Suprapubic skin (tissue), 4 donors: ENCODE measurements at regions not wholly inside any gene's neighbourhood (a gene's known extent, or its start where the extent isn't known, plus 50 kb on each side); places are given as distances from the start of the nearest gene placed in this dataset.

ENCODE experiments used
- DNase-seq, 2 donors: peaks; one replicate each; pipeline ENCODE4 v3.0.0-alpha.2; 2019; ENCODE audit warnings: low spot score in 2 of 2
- H3K27ac ChIP-seq: fragments of 200-600 bp; sonication (generic); one replicate; pipeline ENCODE4 v1.5.1; 2019
- H3K27me3 ChIP-seq: fragments of 200-600 bp; sonication (generic); one replicate; pipeline ENCODE4 v1.5.1; 2019
- H3K36me3 ChIP-seq: fragments of 200-600 bp; sonication (generic); one replicate; pipeline ENCODE4 v1.5.1; 2019
- H3K4me1 ChIP-seq: fragments of 200-600 bp; sonication (generic); one replicate; pipeline ENCODE4 v1.5.1; 2019
- H3K4me3 ChIP-seq: fragments of 200-600 bp; sonication (generic); one replicate; pipeline ENCODE4 v1.5.1; 2019; ENCODE audit warnings: mild to moderate bottlenecking
- H3K9me3 ChIP-seq: fragments of 200-600 bp; sonication (generic); one replicate; pipeline ENCODE4 v1.5.1; 2019
- CTCF ChIP-seq, 2 donors: fragments of 200-600 bp in 1 of 2; fragments of 450-650 bp in 1 of 2; sonication (generic) in 1 of 2; IDR thresholded peaks; one replicate each; pipeline ENCODE4 v1.5.1; 2016 to 2019; ENCODE audit warnings: antibody characterized with exemption in 2 of 2, mild to moderate bottlenecking in 1 of 2, moderate library complexity in 1 of 2
- EP300 ChIP-seq: sonication (generic); formaldehyde crosslinking; IDR thresholded peaks from one replicate; pipeline ENCODE4 v1.6.1; 2017; ENCODE audit warnings: antibody characterized with exemption
- POLR2A ChIP-seq, 2 donors: fragments of 450-650 bp; IDR thresholded peaks; one replicate each; pipeline ENCODE4 v1.6.1; 2017; ENCODE audit warnings: antibody characterized with exemption in 2 of 2, mild to moderate bottlenecking in 2 of 2, moderate library complexity in 2 of 2
- POLR2AphosphoS5 ChIP-seq, 3 donors: sonication (generic); formaldehyde crosslinking; IDR thresholded peaks; one replicate each; pipeline ENCODE4 v1.6.1; 2017; ENCODE audit warnings: antibody characterized with exemption in 3 of 3
- WGBS: methylation state at CpG from one replicate; pipeline ENCODE4 v1.1.5; 2018; 5-methylcytosine and 5-hydroxymethylcytosine counted together

DNA sequence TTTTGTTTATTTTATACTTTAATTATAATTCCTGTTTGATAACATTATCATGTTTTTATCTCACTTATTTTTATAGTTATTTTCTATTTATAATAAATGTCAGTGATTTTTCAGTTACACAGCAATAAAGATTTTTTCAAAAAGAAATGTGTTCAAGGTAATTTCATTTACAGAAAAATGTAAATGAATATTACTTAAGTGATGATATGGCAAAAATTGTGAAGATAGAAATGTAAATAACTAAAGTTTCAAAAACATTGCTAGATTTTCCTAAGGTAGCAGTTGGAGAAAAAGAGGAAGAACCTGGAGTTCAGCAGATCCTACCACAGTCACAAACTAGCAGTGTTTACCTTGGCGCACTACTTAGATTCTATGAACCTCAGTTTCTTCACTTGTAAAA is 202.6 kb downstream of the RFPL4B start:
- no peak overlapping the region for H3K27ac ChIP-seq
- WGBS: 100% methylated on average over 1 of the region's 1 CpG
- no peak overlapping the region for H3K4me3 ChIP-seq
- TF ChIP-seq POLR2AphosphoS5 (IDR thresholded peaks at IDR 0.05) (no peak), CTCF (IDR thresholded peaks at IDR 0.05) (no peak), POLR2A (IDR thresholded peaks at IDR 0.05) (no peak), EP300 (no peak)
- DNase-seq: no peak
- no peaks in the 10 kb centered on the region for H3K4me1 ChIP-seq
- H3K36me3 ChIP-seq: no peaks in the 10 kb centered on the region
- H3K9me3 ChIP-seq: peaks cover 6% of the 10 kb centered on the region
- H3K27me3 ChIP-seq: no peaks in the 10 kb centered on the region

- no peaks in the 10 kb centered on the region for H3K9me3 ChIP-seq
- H3K4me3 ChIP-seq: no peak overlapping the region
- TF ChIP-seq POLR2AphosphoS5 (IDR thresholded peaks at IDR 0.05): no peak
- no peak for TF ChIP-seq POLR2A (IDR thresholded peaks at IDR 0.05)
- TF ChIP-seq CTCF (IDR thresholded peaks at IDR 0.05): no peak
- TF ChIP-seq EP300: no peak
- H3K27me3 ChIP-seq: no peaks in the 10 kb centered on the region
- no peak overlapping the region for H3K27ac ChIP-seq
- H3K36me3 ChIP-seq: no peaks in the 10 kb centered on the region
- H3K4me1 ChIP-seq: no peaks in the 10 kb centered on the region
- no peak for DNase-seq
Observed at GRCh38 chr6:112557435-112557834, 210.3 kb downstream of the RFPL4B start.

DNA sequence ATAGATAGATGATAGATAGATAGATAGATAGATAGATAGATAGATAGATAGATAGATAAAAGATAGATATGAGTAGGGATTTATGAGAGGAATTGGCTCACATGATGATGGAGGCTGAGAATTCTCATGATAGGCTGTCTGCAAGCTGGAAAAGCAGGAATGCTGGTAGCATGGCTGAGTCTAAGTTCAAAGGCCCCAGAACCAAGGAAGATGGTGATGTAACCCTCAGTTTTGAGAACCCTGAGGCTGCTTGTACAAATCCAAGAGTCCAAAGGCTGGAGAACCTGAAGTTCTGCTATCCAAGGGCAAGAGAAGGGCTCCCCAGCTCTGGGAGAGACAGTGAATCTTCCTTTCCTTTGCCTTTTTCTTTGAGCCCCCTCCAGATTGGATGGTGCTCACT is 210.8 kb downstream of the RFPL4B start:
- H3K27me3 ChIP-seq: no peaks in the 10 kb centered on the region
- H3K4me3 ChIP-seq: no peak overlapping the region
- H3K9me3 ChIP-seq: no peaks in the 10 kb centered on the region
- no peaks in the 10 kb centered on the region for H3K4me1 ChIP-seq
- TF ChIP-seq EP300 (no peak), POLR2AphosphoS5 (IDR thresholded peaks at IDR 0.05) (no peak), POLR2A (IDR thresholded peaks at IDR 0.05) (no peak), CTCF (IDR thresholded peaks at IDR 0.05) (no peak)
- H3K27ac ChIP-seq: no peak overlapping the region
- no peaks in the 10 kb centered on the region for H3K36me3 ChIP-seq
- DNase-seq: no peak

- H3K27ac ChIP-seq: no peak overlapping the region
- H3K9me3 ChIP-seq: no peaks in the 10 kb centered on the region
- H3K4me1 ChIP-seq: no peaks in the 10 kb centered on the region
- WGBS: 81% methylated on average over 2 of the region's 2 CpGs
- H3K27me3 ChIP-seq: no peaks in the 10 kb centered on the region
- TF ChIP-seq POLR2AphosphoS5 (IDR thresholded peaks at IDR 0.05): no peak
- TF ChIP-seq EP300: no peak
- no peak for TF ChIP-seq CTCF (IDR thresholded peaks at IDR 0.05)
- TF ChIP-seq POLR2A (IDR thresholded peaks at IDR 0.05): no peak
- no peaks in the 10 kb centered on the region for H3K36me3 ChIP-seq
- no peak overlapping the region for H3K4me3 ChIP-seq
- no peak for DNase-seq
Observed at GRCh38 chr6:112560651-112561050, 213.5 kb downstream of the RFPL4B start.

DNA sequence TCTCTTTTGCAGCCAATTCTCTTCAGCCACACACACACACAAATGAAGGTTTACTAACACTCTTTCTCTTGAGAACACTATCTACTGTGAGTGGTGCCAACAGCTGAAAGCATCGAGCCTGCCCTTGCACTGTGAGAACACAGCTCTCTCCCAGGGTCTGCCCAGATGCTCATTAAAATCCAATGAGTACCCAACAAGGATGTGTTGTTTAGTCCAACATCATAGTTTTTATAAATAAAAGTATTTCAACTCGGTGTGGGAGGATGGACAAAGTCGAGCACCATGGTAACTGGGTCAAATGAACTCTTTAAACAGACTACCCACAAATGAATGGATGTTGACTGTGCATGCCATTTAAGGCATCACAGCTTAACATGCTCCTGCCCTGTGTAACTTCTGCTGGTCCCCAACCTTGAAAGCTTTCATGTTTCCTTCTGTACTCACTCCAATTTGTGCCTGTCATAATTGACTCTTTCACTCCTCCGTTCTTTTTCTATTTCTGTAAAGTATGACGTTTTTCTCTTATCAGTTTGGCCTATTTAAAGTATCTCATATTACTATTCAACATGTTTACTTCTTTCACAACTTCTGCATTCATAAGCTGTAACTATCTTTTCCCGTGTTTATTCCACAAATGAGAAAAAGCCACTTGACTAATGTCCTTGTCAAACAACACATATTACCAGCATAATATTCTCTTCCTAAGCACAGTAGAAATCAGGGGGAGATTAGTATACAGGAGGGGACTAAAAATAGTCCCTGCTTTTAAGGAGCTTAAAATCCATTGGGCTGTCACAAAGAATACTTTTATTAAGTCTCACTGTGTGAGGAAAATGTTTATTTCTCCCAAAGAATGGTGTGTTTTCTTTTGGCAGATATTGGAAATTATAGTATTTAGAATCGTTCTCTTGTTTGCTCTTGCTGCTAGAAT is 215.4 kb downstream of the RFPL4B start:
- Histone ChIP-seq H3K27ac (no peak overlapping the region), H3K36me3 (no peaks in the 10 kb centered on the region), H3K4me3 (no peak overlapping the region), H3K4me1 (no peaks in the 10 kb centered on the region), H3K9me3 (no peaks in the 10 kb centered on the region), H3K27me3 (no peaks in the 10 kb centered on the region)
- no peak for DNase-seq
- no peak for TF ChIP-seq EP300
- TF ChIP-seq POLR2A (IDR thresholded peaks at IDR 0.05): no peak
- no peak for TF ChIP-seq CTCF (IDR thresholded peaks at IDR 0.05)
- TF ChIP-seq POLR2AphosphoS5 (IDR thresholded peaks at IDR 0.05): no peak
- 60% methylated on average over 7 of the region's 7 CpGs for WGBS
